NOMO-1 treated with dmso at 0.1 percent for 144 hours (cell line): ENCODE measurements at regions not wholly inside any gene's neighbourhood (a gene's known extent, or its start where the extent isn't known, plus 50 kb on each side); places are given as distances from the start of the nearest gene placed in this dataset.
A peak's percentile ranks its signal among the peaks of the same experiment; 100 is the strongest.
"Not testable (repeated sequence)": the region's sequence is repeated elsewhere in the genome, so short reads cannot be mapped to it uniquely, and the experiment has no call there.

Source experiments
- DNase-seq: peaks from one replicate; lab custom pipeline; 2025; ENCODE audit not compliant: unreplicated experiment; lab: John Stamatoyannopoulos, UW

DNA sequence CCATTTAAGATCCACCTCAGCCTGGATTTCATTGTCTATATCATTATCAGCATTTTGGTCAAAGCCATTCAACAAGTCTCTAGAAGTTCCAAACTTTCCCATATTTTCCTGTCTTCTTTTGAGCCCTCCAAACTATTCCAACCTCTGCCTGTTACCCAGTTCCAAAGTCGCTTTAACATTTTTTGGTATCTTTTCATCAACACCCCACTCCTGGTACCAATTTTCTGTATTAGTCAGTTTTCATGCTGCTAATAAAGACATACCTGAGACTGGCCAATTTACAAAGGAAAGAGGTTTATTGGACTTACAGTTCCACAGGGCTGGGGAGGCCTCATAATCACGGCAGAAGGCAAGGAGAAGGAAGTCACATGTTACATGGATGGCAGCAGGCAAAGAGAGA, 982.9 kb downstream of the TAF11L14 start:
- DNase-seq: not testable (repeated sequence)

DNA sequence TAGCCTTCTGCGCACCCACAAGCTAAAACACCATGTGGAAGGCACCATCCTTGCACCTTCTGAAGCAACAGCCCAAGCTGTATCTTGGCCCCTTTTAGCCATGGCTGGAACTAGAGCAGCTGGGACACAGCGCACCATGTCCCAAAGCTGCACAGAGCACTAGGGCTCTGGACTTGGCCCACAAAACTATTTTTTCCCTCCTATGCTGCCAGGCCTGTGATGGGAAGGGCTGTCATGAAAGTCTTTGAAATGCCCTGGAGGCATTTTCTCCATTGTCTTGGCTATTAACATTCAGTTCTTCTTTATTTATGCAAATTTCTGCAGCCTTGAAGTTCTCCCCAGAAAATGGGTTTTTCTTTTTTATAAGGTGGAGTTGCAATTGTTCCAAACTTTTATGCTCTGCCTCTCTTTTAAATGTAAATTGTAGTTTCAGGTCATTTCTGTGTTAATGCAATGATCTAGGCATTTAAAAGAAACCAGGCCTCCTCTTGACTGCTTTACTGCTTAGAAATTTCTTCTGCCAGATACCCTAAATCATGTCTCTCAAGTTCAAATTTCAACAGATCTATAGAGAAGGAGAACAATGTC, 996.3 kb downstream of the TAF11L14 start:
- no peak for DNase-seq

DNA sequence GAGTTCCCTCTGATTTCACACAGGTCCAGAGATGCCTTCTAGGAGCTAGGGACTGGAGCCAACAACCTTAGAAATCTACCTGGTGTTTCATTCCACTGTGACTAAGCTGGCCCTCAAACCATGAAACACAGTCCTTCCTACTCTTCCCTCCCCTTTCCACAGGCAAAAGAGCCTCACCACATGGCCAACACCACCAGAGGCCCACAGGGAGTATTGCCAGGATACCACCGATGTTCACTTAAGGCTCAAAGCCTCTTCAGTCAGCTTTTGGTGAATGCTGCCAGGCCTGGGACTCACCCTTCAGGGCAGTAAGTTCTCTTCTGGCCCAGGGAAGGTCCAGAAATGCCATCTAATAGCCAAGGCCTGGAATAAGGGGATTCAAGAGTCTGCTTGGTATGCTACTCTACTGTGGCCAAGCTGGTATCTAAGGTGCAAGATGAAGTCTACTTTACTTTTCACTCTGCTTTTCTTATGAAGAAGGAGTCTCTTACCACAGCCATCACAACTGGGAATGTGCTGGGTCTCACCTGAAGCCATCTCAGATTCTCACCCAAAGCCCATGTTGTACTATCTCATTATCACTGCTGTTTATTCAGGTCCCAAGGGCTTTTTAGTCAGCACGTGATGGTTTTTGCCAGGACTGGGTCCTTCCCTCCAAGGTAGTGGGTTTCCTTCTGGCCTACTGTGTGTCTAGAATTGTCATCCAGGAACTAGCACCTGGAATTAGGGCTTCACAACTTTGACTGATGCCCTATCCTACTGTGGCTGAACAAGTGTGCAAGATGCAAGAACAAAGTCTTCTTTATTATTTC, 1018.4 kb downstream of the TAF11L14 start:
- DNase-seq: no peak

DNA sequence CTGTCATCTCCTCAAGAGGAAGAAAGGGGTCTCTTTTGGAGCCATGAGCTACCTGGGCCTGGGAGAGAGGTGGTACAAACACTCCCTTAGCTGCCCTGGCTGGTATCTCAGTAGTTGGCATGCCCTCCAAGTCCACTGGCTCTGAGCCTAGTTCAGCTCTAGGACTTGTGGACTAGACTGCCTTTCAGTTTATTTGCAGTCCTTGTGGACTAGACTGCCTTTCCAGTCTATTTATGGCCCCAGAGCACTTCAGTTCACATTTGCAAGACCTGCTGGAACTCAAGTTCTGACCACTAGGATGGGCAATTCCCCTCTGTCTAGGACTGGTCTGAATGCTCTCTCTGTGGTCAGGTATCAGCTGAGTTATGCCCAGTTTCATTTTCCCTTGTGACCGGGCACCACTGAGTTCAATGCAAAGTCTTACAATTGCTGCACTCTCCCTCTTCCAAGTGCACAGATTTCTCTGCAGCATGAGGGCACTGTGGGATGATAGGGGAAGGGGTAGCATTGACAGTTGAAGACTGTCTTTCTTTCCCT, 1019.0 kb downstream of the TAF11L14 start:
- DNase-seq: no peak

DNA sequence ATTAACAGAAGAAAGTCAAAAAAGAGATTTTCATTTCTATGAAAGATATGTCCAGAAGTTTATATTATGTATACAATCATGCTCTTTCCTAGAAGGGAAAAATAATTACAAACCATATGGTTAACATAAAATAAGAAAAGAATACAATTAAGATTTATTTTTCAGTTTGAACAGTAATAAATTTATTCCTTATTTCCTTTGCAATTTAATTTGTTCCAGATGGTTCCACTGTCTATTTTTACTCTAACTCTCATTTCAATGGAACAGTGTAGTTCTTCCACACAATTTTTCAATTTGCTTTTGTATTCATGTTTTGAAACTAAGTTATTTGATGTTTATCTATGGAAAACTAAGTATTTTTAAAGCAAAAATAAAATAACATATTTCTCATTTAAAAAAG, 1026.3 kb downstream of the TAF11L14 start:
- DNase-seq: no peak

DNA sequence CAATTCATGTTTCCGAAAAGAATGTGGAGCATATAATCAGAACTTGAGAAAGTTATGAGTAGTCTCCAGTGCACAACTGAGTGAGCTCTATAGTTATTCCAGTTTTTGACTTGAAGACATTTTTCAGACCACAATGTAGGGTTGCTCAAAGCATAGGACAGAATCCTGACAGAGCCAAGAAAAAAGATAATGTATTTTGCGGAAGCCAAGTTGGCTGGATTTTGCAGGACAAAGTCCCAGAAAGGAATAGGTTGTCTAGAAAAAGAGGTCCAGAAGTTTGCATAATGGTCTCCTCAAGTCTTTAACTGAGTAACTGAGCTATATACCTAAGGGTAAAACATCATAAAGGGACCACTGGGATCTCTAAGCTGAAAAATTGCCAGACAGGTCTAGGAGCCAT, 1028.0 kb downstream of the TAF11L14 start:
- DNase-seq: no peak

DNA sequence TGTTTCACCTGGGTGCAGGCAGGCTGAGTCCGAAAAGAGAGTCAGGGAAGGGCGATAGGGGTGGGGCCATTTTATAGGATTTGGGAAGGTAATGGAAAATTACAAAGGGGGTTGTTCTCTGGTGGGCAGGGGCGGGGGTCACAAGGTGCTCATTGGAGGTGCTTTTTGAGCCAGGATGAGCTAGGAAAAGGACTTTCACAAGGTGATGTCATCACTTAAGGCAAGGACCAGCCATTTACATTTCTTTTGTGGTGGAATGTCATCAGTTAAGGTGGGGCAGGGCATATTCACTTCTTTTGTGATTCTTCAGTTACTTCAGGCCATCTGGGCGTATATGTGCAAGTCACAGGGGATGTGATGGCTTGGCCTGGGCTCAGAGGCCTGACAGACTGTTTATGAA, 1040.0 kb downstream of the TAF11L14 start:
- not testable (repeated sequence) for DNase-seq

DNA sequence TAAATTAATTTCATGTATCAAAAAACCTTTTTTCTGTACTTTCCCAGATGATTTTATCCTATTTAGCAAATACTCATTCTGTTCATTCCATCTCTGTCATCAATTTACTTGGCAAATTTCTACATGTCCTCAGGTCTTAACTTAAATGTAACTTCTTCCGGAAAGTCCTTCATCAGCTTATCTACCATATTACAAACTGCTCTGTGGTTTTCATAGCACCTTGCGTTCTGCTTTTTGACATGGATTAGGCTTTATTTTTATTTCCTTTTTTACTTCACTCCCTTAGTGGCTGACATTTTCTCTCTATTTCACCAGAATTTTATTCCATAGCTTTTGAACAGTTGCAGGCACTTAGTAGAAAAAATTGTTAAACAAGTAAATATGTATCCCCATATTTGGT, 1040.8 kb downstream of the TAF11L14 start:
- no peak for DNase-seq

DNA sequence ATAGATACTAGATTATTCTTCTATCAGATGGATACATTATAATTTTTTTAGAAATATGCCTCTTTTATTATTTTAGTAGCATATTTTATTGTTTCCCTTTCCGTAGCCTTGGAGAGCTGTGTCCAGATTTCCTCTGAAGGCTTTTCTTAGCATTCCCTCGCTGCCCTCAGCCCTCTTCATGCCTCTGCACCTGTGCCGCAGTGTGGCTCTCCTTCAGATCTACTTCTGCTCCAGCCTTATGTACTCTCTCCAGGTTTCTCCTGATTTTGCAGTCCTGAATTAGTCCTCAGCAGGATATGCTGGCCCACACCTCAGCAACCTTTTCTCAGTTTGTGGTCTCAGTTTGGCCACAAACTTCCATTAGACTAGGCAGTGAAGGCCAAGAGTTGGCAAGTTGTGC, 1052.0 kb downstream of the TAF11L14 start:
- DNase-seq: no peak

DNA sequence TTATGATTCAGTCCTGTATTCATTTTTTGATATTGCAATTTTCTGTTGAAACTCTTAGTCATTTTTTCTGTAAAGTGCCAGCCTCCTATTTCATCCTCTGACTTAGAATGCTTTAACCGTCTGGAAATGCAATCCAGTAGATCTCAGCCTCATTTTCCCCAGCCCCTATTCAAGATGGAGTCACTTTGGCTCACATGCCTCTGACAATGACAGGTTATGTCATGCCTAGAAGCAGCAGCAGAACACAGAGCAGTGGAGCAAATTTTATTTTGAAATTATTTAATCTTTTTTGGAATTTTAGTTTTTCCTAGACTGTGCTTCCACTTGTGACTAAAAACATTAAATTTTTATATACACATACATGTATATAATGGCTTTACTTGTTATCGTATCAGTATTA, 1053.2 kb downstream of the TAF11L14 start:
- DNase-seq: no peak

DNA sequence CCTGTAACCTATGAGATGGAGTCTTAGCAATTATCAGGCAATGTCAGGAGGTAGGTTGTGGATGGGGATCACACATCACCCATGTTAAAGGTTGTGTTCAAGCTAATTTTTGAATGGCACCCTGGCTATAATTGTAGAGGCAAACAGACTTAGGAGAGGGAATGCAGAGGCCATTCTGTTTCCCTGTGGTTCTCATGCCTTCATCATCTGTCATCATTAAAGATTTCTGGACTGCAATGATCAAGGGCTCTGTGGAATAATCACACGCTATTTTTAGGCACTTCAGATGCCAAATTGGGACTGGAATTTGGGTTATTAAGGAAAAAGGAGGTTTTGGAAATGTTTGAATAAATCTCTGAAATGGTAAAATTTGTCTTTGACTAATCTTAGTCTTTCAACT, 1065.4 kb downstream of the TAF11L14 start:
- DNase-seq: no peak

DNA sequence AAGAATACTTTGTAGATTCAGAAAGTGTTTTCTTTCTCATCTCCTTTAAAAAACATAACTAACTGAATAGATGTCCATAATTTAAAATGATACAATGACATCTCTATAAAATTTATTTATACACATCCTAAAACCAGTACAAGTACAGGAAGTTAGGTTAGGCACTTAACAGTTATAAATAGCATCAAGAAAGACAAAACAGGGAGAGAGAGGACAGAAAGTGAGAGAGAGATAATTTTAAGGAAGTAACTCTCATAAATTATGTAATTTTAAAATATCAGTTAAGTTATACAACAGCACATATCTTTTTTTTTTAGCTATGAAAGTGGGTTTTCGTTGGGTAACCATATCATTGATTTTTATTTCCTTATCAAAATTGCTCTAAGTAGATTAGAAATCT, 1068.6 kb downstream of the TAF11L14 start:
- peak; percentile 80 for DNase-seq

DNA sequence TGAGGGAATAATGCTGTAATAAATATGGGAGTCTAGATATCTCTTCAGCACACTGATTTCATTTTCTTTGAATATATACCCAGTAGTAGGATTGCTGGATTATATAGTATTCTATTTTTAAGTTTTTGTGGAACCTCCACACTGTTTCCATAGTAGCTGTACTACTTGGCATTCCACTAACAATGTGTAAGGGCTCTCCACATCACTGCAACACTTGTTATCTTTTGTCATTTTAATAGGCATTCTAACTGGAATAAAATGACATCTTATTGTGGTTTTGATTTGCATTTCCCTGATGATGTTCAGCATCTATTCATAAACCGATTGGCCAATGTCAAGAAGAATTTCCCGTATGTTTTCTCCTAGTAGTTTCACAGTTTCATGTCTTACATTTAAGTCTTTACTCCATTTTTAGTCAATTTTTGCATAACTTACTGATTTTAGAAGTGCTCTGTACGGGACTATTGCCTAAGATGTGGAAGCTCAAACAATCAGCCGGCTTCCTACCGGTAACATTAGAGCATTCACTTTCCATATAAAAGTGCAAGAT, 1078.8 kb downstream of the TAF11L14 start:
- no peak for DNase-seq

DNA sequence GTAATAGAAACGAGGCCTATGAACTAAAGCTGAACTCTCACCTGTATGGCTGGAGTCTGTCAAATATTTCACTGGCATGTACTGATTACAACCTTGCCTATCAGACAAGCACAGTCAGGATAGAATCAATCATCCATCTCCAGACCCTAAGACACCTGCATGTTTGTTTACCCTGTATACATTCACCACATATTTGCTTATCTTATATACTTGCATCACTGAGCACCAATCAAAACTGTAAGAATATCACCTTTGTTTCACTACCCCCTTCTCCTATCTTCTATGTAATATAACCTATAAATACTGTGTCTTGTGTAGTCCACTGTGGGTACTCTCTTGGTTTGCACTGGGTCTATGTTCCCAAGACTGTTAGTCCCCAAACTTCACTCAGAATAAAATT, 1085.7 kb downstream of the TAF11L14 start:
- no peak for DNase-seq

DNA sequence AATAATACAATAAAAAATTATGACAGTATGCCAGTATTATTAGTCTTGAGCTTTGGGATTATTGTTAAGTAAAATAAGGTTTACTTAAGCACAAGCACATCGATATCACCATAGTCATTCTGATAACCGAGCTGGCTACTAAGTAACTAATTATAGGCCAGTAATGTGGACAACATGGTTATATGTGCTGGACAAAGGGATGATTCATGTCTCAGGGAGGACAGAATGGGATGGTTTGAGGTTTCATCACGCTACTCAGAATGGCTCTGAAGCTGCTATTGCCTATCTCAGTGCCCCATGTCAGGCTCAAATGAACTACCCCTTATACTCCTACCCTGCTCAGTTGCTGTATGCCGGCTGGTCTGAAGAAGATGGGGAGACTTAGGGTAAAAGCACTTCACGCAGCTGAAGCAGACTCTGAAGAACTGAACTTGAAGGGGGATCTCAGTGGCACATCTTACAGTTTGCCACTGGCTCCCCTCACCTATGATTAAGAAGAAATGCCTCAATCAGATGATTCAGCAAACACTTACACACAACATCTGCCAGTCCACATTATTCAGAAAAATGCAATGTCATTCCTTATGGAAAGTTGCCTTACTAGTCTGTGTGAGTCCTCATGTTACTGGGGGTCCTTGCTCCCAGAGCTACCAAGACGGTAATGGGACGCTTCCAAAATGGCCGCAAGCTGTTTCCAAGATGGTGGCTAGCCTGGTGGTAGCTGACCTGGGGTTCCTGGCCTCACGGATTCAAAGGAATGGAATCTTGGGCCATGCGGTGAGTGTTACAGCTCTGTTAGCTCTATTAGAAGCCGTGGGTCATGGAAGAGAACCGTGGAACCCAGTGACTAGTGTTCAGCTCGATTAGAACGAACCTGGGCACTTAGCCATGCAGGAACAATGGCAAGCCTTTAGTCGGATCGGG, 1098.6 kb downstream of the TAF11L14 start:
- no peak for DNase-seq

DNA sequence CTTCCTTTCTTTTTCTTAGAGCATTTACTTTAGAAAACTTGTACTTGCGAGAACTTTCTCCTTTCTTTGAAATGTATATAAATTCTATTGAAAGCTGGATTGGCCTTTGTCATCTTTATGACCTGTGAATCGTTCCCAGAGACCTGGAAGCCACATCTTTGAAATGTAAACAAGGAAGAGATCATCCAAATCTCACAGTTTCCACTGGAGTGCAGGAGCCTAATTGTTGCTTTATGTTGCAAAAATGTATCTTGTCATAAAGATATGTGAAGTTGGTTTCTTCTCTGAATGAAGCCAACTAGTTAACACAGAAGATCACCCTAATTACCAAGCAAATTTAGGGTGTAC, 1101.8 kb downstream of the TAF11L14 start:
- DNase-seq: no peak

DNA sequence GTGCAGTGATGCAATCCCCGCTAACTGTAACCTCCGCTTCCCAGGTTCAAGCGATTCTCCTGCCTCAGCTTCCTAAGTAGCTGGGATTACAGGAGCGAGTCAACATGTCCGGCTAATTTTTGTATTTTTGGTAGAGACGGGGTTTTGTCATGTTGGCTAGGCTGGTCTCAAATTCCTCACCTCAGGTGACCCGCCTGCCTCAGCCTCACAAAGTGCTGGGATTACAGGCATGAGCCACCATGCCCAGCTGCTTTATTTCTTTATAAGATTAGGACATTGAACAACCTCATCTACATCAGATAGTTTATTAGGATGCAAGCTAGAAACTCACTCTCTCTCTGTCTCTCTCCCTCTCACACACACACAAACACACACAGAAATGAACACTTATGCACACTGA, 1102.5 kb downstream of the TAF11L14 start:
- not testable (repeated sequence) for DNase-seq

DNA sequence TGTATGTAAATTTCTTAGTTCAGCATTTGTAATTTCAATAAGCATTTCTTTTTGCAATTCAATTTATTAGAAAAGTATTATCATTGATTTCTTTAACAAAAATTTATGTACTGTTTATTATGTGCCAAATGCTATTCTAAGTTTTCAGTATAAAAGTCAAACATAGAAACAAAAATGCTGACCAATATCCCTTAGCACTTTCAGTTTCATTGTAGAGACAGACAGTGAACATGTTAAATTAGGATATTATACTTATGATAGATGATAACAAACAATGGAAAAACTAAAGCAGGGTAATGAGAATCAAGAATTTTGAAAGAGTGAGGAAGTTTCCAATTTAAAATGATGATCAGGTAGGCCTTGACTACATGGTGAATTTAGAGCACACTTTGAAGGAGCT, 1106.0 kb downstream of the TAF11L14 start:
- no peak for DNase-seq

DNA sequence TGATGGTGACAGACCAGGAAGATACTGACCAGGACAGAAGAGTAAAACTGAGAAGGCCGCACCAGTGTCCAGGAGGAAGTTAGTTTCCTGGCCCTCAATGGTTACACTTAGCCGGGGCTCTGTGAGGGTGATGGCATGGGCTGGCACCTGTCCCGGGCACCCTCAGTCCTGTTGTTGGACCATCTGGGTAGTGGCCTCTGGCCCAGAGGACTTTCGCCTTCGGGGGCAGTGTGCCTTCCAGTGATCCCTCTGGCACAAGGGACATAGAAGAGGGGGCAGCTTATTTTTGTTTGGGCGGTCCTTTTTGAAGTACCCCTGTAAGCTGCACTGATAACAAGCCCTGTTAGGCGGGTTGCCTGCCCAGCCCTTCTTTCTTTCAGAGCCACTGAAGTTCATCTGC, 1108.6 kb downstream of the TAF11L14 start:
- no peak for DNase-seq

DNA sequence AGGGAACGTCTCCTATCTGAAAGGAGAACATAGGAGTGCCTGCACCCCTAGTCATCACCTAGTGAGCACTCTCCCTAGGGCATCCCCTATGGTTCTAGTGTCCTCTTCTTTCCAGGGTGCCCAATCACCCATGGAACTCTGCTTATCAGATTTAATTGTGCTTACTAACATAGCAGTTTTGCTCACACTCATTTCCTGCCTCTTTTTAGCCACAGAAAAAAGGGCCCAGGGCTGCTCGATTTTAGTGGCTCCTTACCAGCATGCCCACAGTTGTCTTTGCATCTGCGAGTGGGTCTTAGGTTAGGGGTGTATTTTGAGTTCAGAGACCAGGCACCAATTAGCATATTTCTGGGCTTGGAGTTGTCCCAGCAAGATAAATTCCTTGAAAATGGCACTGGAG, 1110.2 kb downstream of the TAF11L14 start:
- no peak for DNase-seq
